GM10266 (cell line): ENCODE measurements at regions not wholly inside any gene's neighbourhood (a gene's known extent, or its start where the extent isn't known, plus 50 kb on each side); places are given as distances from the start of the nearest gene placed in this dataset.
"Not testable (repeated sequence)": the region's sequence is repeated elsewhere in the genome, so short reads cannot be mapped to it uniquely, and the experiment has no call there.

Source experiments
- DNase-seq: peaks from one replicate; pipeline ENCODE4 v3.0.0; 2012; ENCODE audit errors: extremely low spot score
- CTCF ChIP-seq: IDR thresholded peaks from 2 replicates; pipeline ENCODE4 v1.5.1; 2012; ENCODE audit warnings: mild to moderate bottlenecking, low read depth; ENCODE audit not compliant: control insufficient read depth, insufficient read depth; ENCODE audit errors: missing control alignments

- no peak for DNase-seq
- no peak for TF ChIP-seq CTCF
Measured at GRCh38 chr17:71635187-71635586, 485.6 kb upstream of the SOX9 start.

- DNase-seq = no peak
- TF ChIP-seq CTCF = no peak
Measured at GRCh38 chr17:71636644-71637043, 484.2 kb upstream of the SOX9 start.

GRCh38 chr17:71638668-71639067 is 482.2 kb upstream of the SOX9 start:
- no peak for DNase-seq
- no peak for TF ChIP-seq CTCF

- no peak for DNase-seq
- no peak for TF ChIP-seq CTCF
Measured at GRCh38 chr17:71639865-71640264, 481.0 kb upstream of the SOX9 start.

- not testable (repeated sequence) for DNase-seq
Measured at GRCh38 chr17:71646890-71647289, 473.9 kb upstream of the SOX9 start.

- not testable (repeated sequence) for DNase-seq
Measured at GRCh38 chr17:71648342-71648741, 472.5 kb upstream of the SOX9 start.

GRCh38 chr17:71649941-71650350 is 470.9 kb upstream of the SOX9 start:
- no peak for TF ChIP-seq CTCF
- no peak for DNase-seq

GRCh38 chr17:71655542-71655941 is 465.3 kb upstream of the SOX9 start:
- no peak for DNase-seq
- TF ChIP-seq CTCF = no peak
